Stimulated activated naive CD4-positive, alpha-beta T cell treated with Interleukin-2 at 50 U/mL for 16 hours (primary cell): ENCODE measurements at regions not wholly inside any gene's neighbourhood (a gene's known extent, or its start where the extent isn't known, plus 50 kb on each side); places are given as distances from the start of the nearest gene placed in this dataset.
"Not testable (repeated sequence)": the region's sequence is repeated elsewhere in the genome, so short reads cannot be mapped to it uniquely, and the experiment has no call there.

Experiments
- DNase-seq: peaks from one replicate; lab custom pipeline; 2025; lab: John Stamatoyannopoulos, UW

- no peak for DNase-seq
Measured at GRCh38 chr1:229885568-229886495, 181.2 kb upstream of the GALNT2 start.

GRCh38 chr1:229886636-229887035 is 180.4 kb upstream of the GALNT2 start:
- DNase-seq = no peak

GRCh38 chr1:229887043-229887822 is 179.8 kb upstream of the GALNT2 start:
- DNase-seq = no peak

DNA sequence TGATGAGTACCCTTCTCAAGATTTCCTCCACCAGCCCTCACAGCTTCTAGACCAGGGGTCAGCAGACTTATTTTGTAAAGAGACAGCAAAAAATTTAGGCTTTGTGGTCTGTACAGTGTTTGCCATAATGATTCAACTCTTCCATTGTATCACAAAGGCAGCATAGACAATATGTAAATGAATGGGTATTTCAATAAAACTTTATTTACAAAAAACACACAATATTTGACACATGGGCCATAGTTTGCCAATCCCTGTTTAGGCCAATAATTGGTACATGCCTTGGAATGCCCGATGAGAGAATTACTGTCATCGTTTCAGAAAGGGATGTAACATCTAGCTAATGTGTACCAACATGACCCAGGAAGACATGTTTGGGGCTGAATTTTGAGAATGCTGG is 178.9 kb upstream of the GALNT2 start:
- DNase-seq = no peak

DNA sequence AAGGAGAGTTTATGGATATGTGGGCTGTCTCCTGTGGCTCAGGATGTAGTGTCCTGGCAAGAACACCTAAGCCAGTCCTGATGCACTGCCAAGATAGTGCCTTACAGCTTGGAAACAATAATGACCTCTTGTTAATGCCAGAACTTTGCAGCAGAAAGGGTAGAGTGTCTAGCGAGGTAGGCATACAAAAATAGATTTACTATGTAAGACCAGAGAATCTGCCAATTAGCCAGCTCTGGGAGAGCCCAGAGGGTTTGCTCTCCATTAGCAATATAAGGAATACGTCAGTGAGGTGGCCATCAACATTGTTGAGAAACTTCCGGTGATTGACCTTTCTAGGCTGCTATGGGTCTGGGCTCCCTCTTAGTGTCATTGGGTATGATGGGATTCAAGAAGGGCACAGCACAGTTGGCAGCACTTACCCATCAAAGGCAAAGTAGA is 178.5 kb upstream of the GALNT2 start:
- no peak for DNase-seq

- DNase-seq = no peak
Measured at GRCh38 chr1:229889031-229889517, 178.0 kb upstream of the GALNT2 start.

- no peak for DNase-seq
Measured at GRCh38 chr1:229891227-229891626, 175.8 kb upstream of the GALNT2 start.

- no peak for DNase-seq
Measured at GRCh38 chr1:229892515-229893117, 174.4 kb upstream of the GALNT2 start.

DNA sequence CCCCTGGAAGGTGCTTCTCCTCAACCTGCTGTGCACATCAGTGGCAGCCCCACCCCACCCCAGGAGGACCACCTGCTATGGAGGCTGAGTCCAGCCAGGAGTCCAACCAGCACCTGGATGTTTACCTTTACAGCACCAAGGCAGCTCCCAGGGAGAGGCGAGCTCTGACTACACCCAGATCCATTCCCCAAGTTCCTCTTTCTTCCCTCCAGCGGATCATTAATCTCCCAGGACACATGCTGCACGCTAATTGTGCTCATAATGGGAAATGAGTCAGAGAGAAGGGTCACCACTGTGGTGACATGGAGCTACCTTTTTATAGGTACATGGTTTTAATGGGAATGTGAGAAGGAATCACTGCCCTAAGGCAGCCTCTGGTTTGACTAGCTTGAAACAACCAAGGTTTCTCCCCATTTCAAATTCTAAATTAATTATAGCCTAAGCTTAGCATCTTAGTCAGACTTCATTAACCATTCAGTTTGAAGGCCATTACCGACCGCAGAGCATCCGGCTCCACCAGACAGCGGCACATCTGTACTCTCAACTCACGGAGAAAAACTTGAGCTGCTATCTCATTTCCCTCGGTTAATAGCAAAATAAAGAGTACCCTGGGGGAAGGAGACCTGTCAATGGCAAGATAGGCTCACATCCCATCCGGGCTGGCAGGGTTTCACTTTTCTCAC is 173.1 kb upstream of the GALNT2 start:
- no peak for DNase-seq

GRCh38 chr1:229894532-229894931 is 172.5 kb upstream of the GALNT2 start:
- no peak for DNase-seq

GRCh38 chr1:229895605-229896004 is 171.4 kb upstream of the GALNT2 start:
- no peak for DNase-seq

DNA sequence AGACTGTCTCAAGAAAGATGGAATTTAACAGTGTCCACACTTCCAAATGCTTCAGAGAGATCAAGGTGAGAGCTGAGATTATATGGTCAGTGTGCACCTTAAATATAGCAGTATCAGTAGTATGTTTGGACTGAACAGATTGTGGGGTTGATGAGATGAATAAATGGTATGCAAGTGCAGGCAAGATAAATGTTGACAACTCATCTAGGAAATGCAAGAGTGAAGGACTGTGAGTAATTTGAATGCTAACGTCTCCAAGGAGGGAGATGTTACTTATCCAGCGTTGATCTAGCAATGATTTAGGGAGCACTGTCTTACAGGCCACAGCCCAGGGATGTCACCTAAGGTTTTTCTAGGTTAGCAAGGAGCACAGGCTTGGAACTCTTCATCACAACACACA is 170.7 kb upstream of the GALNT2 start:
- no peak for DNase-seq

- DNase-seq = no peak
Measured at GRCh38 chr1:229896861-229897260, 170.2 kb upstream of the GALNT2 start.

GRCh38 chr1:229897501-229897900 is 169.5 kb upstream of the GALNT2 start:
- no peak for DNase-seq

- no peak for DNase-seq
Measured at GRCh38 chr1:229900220-229900619, 166.8 kb upstream of the GALNT2 start.

GRCh38 chr1:229905031-229905545 is 161.9 kb upstream of the GALNT2 start:
- no peak for DNase-seq

DNA sequence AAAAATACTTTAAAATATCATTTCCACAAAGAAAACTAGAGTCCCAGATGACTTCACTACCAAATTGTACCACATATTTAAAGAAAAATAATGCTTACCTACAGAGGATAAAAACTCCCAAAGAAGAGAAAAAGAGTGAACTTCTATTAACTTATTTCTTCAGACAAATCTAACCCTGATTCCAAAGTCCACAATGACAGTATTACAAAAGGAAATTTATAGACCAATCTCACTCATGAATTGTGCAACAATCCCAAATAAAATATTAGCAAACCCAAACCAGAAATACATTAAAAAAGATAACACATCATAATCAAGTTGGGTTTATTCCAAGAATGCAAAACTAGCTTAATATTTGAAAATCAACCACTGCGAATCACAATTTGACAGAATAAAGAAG is 161.4 kb upstream of the GALNT2 start:
- no peak for DNase-seq

- no peak for DNase-seq
Measured at GRCh38 chr1:229907884-229908638, 159.0 kb upstream of the GALNT2 start.

- DNase-seq = no peak
Measured at GRCh38 chr1:229908689-229909088, 158.3 kb upstream of the GALNT2 start.

GRCh38 chr1:229913489-229913888 is 153.5 kb upstream of the GALNT2 start:
- DNase-seq = no peak

GRCh38 chr1:229919488-229919887 is 147.6 kb upstream of the GALNT2 start:
- not testable (repeated sequence) for DNase-seq
